Spleen (tissue), 11 donors: ENCODE measurements at regions not wholly inside any gene's neighbourhood (a gene's known extent, or its start where the extent isn't known, plus 50 kb on each side); places are given as distances from the start of the nearest gene placed in this dataset.

Experiments
- DNase-seq: peaks from one replicate; pipeline ENCODE4 v3.0.0-alpha.2; 2020
- H3K27ac ChIP-seq, 8 donors: fragments of 200-600 bp; sonication (generic) in 7 of 8; 1 replicate in 4 of 8; 2 replicates in 4 of 8; pipeline versions ENCODE4 v1.5.0 to v1.8.0; 2016 to 2021; ENCODE audit warnings: inconsistent platforms in 4 of 8, mild to moderate bottlenecking in 4 of 8, moderate library complexity in 1 of 8
- H3K27me3 ChIP-seq, 7 donors: fragments of 200-600 bp; sonication (generic) in 6 of 7; replicated peaks in 1 of 7; 1 replicate in 4 of 7; 2 replicates in 3 of 7; pipeline versions ENCODE4 v1.5.0 to v1.8.0; 2016 to 2021; ENCODE audit warnings: inconsistent platforms in 3 of 7, mild to moderate bottlenecking in 1 of 7
- H3K36me3 ChIP-seq, 6 donors: fragments of 200-600 bp; sonication (generic) in 5 of 6; 1 replicate in 4 of 6; 2 replicates in 2 of 6; pipeline versions ENCODE4 v1.5.0 to v1.8.0; 2016 to 2021; ENCODE audit warnings: inconsistent platforms in 2 of 6
- H3K4me1 ChIP-seq, 6 donors: fragments of 200-600 bp; sonication (generic) in 5 of 6; 1 replicate in 3 of 6; 2 replicates in 3 of 6; pipeline versions ENCODE4 v1.5.0 to v1.8.0; 2016 to 2021; ENCODE audit warnings: inconsistent platforms in 3 of 6
- H3K4me3 ChIP-seq, 8 donors: fragments of 200-600 bp; sonication (generic) in 7 of 8; 1 replicate in 4 of 8; 2 replicates in 4 of 8; pipeline versions ENCODE4 v1.5.0 to v1.8.0; 2016 to 2021; ENCODE audit warnings: inconsistent platforms in 4 of 8, mild to moderate bottlenecking in 4 of 8, moderate library complexity in 2 of 8
- H3K9me3 ChIP-seq, 8 donors: fragments of 200-600 bp; sonication (generic) in 7 of 8; 1 replicate in 4 of 8; 2 replicates in 4 of 8; pipeline versions ENCODE4 v1.5.0 to v1.8.0; 2016 to 2021; ENCODE audit warnings: inconsistent platforms in 4 of 8
- CTCF ChIP-seq, 11 experiments: fragments of 200-600 bp in 7 of 11; fragments of 450-650 bp in 4 of 11; sonication (generic) in 4 of 11; IDR thresholded peaks in 8 of 11; conservative IDR thresholded peaks in 3 of 11; 1 replicate in 7 of 11; 2 replicates in 4 of 11; pipeline versions ENCODE4 v1.4.0 to v1.8.0; 2016 to 2021; ENCODE audit warnings: antibody characterized with exemption in 11 of 11, inconsistent platforms in 4 of 11, mild to moderate bottlenecking in 1 of 11
- POLR2A ChIP-seq, 3 donors: fragments of 450-650 bp; IDR thresholded peaks; one replicate each; pipeline ENCODE4 v1.5.1; 2017; ENCODE audit warnings: antibody characterized with exemption in 3 of 3, mild to moderate bottlenecking in 1 of 3
- POLR2AphosphoS5 ChIP-seq, 3 donors: sonication (generic); formaldehyde crosslinking; IDR thresholded peaks; one replicate each; pipeline ENCODE4 v1.5.1; 2017; ENCODE audit warnings: antibody characterized with exemption in 3 of 3
- WGBS, 5 donors: extraction: QIAGEN DNeasy Blood & Tissue Kit in 3 of 5; methylation state at CpG; one replicate each; pipeline versions ENCODE4 v1.1.5 to v1.1.7; 2013 to 2018; 5-methylcytosine and 5-hydroxymethylcytosine counted together
- intact Hi-C: fragments of 100-400 bp; cut with DNase I; formaldehyde crosslinking; loops from one replicate; pipeline ENCODE4 v1.15.0; 2023; ENCODE audit warnings: low total_unique reads
- donor health status: healthy with polysubstance abuse.
- donor health status: DM: no; HTN: no; CAD: no; lungs with moderate emphysema.
- donor health status: DM: no; HTN: no; CAD: no.
- donor health status: Bipolar disorder and iron deficiency.
- donor health status: healthy.
- donor health status: DM: no; HTN: no; CAD: no.
- donor health status: DM: yes; HTN: yes; CAD: no.

GRCh38 chr7:76125560-76125959 lies 76.1 kb upstream of the SRRM3 start:
- TF ChIP-seq POLR2A (IDR thresholded peaks at IDR 0.05) (no peak), CTCF (IDR thresholded peaks at IDR 0.05 in 8 of 11, conservative IDR thresholded peaks at IDR 0.05 in 3 of 11) (no peak), POLR2AphosphoS5 (IDR thresholded peaks at IDR 0.05) (no peak)
- no peak overlapping the region for H3K27ac ChIP-seq
- no peak for DNase-seq
- no peaks in the 10 kb centered on the region for H3K4me1 ChIP-seq
- intact Hi-C loops = no loop called here
- WGBS, 5 donors = 84 to 95% (median 92%) methylated on average over 2 of the region's 2 CpGs
- H3K27me3 ChIP-seq = no peaks in the 10 kb centered on the region
- no peak overlapping the region for H3K4me3 ChIP-seq
- no peaks in the 10 kb centered on the region for H3K9me3 ChIP-seq
- no peaks in the 10 kb centered on the region for H3K36me3 ChIP-seq

GRCh38 chr7:76126632-76127031 lies 75.1 kb upstream of the SRRM3 start:
- 91 to 95% (median 95%) methylated on average over 4 of the region's 4 CpGs for WGBS, 5 donors
- Histone ChIP-seq H3K4me1 (no peaks in the 10 kb centered on the region), H3K27ac (no peak overlapping the region), H3K27me3 (no peaks in the 10 kb centered on the region), H3K36me3 (no peaks in the 10 kb centered on the region), H3K9me3 (no peaks in the 10 kb centered on the region), H3K4me3 (no peak overlapping the region)
- intact Hi-C loops = no loop called here
- DNase-seq = no peak
- no peak for TF ChIP-seq POLR2AphosphoS5 (IDR thresholded peaks at IDR 0.05)
- no peak for TF ChIP-seq CTCF (IDR thresholded peaks at IDR 0.05 in 8 of 11, conservative IDR thresholded peaks at IDR 0.05 in 3 of 11)
- TF ChIP-seq POLR2A (IDR thresholded peaks at IDR 0.05) = no peak

GRCh38 chr7:76129366-76129765 lies 72.3 kb upstream of the SRRM3 start:
- H3K27me3 ChIP-seq = no peaks in the 10 kb centered on the region
- peaks cover 0 to 14% (median 0%) of the 10 kb centered on the region in 6 donors for H3K4me1 ChIP-seq
- no peak overlapping the region for H3K27ac ChIP-seq
- 54 to 79% (median 58%) methylated on average over 5 of the region's 5 CpGs for WGBS, 5 donors
- H3K4me3 ChIP-seq = no peak overlapping the region
- no peak for DNase-seq
- intact Hi-C loops = no loop called here
- H3K9me3 ChIP-seq = no peaks in the 10 kb centered on the region
- TF ChIP-seq CTCF (IDR thresholded peaks at IDR 0.05 in 8 of 11, conservative IDR thresholded peaks at IDR 0.05 in 3 of 11) = no peak
- no peak for TF ChIP-seq POLR2A (IDR thresholded peaks at IDR 0.05)
- no peak for TF ChIP-seq POLR2AphosphoS5 (IDR thresholded peaks at IDR 0.05)
- no peaks in the 10 kb centered on the region for H3K36me3 ChIP-seq

- intact Hi-C loops = no loop called here
- Histone ChIP-seq H3K9me3 (no peaks in the 10 kb centered on the region), H3K36me3 (no peaks in the 10 kb centered on the region), H3K27ac (no peak overlapping the region), H3K4me3 (no peak overlapping the region), H3K4me1 (peaks cover 0 to 14% (median 0%) of the 10 kb centered on the region in 6 donors), H3K27me3 (no peaks in the 10 kb centered on the region)
- no peak for DNase-seq
- WGBS, 5 donors = 91 to 96% (median 94%) methylated on average over 8 of the region's 8 CpGs
- TF ChIP-seq POLR2AphosphoS5 (IDR thresholded peaks at IDR 0.05) (no peak), CTCF (IDR thresholded peaks at IDR 0.05 in 8 of 11, conservative IDR thresholded peaks at IDR 0.05 in 3 of 11) (no peak), POLR2A (IDR thresholded peaks at IDR 0.05) (no peak)
Observed at GRCh38 chr7:76129836-76130235, 71.9 kb upstream of the SRRM3 start.
